ENCODE measurements at regions not wholly inside any gene's neighbourhood (a gene's known extent, or its start where the extent isn't known, plus 50 kb on each side); places are given as distances from the start of the nearest gene placed in this dataset.

DNA sequence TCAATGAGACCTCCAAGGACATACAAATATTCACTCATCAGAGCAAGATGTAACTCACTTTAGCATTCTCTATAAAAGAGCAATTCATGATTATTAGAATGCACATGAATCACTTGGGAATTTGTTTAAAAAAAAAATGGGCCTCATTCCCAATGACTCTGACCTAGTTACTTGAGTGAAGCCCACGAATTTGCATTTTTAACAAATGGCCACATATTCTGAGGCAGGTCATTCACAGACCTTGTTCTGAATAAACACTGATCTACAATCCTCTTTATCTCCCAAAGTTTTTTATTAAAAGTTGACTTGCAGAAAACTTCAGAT is 255.1 kb upstream of the VEGFC start:
- no peak for DNase-seq (ENCODE audit: low read depth in 2 of 2)

DNA sequence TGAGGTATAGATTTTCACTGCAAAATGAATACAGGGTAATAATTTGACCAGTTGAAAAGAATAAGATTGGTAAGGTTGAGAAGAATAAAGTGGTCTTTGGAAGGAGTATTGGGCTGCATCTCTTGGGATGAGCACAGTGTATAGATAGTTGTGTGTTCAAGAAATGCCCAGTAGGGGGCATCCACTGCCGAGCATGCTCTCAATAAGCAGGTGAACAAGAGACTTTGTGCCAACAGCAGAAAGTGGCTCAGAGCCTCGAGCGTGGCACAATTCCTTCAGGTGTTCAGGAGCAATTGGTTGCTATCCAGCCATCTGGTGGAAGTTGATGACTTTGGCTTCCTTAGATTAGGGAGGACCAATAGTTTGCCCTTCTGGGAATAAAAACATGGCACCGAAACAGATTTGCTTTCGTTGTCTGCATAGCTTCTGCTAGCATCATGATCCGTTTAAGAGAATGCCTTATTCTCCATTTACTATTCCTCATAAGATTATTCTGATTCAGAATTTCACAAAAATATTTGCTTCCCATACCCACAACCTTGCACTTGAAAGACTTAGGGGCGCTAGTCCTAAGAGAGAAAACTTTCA is 258.1 kb upstream of the NEIL3 start:
- no peak for DNase-seq (ENCODE audit: low read depth in 2 of 2)

GRCh38 chr4:177052211-177052934 is 257.3 kb upstream of the NEIL3 start:
- no peak for DNase-seq (ENCODE audit: low read depth in 2 of 2)

DNA sequence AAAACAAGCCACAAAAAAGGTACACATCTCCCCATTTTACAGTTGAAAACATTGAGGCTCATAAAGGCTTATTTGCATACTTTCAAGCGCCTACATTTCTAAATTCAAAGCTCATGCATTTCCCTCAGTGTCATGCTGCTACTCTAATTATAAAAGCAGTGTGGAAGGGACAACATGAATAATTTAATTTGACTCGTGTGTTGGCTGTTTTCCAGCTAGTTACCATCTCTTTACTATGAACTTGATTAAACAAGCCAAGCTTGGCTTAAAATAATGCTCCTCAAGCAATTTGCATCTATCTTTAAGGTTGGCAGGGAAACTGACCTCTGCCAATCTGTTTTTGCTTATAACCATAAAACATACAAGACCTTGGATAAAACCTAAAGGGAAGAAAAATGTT is 252.5 kb upstream of the NEIL3 start:
- no peak for DNase-seq (ENCODE audit: low read depth in 2 of 2)

DNA sequence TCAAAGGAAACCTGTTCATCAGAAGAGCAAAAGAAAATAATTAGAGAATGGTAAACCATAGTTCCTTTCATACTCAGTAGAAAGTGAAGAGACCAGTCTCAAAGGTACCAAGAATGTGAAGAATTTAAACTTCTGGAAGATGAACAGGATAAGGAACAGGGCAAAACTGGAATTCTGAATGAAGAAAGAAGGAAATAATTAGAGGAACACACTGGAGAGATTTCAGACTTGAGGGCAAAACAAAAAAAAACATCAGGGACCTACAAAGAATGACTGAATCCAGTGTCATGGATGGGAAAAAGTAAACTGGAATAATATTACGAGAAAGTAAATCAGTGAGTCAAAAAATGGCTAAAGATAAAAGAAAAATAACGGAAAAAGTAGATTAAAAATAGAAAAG is 245.6 kb upstream of the NEIL3 start:
- DNase-seq (ENCODE audit: low read depth in 2 of 2), result no peak

DNA sequence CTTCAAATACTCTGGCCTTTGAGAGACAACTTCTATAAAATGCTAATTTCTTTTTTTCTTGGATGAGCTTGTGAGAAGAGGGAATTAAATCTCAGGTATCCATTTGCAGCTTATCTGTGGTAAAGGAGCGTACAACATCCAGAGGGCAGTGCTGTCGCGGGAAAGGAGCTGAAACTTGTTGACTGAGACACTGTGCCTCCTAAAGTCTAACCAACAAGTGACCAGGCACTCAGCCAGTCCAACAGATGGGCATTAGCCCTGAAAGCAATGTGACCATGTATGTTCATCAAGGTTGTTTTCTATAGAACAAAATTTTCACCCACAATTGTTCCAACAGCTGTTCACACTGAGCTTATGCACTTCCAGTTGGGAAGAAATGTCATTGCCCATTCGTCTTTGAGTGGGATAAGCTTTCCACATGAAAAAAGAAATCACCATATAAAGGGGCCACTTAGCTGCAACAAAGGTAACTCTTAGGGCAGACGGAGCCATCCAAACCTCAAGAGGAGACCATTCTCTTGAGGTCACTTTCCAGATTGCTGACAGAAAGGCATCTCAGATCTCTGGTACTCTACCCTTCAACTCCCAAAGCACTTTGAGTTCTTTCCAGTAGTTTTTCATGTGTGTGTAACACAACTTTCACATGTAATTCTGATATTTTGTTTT is 244.8 kb upstream of the NEIL3 start:
- no peak for DNase-seq (ENCODE audit: low read depth in 2 of 2)

DNA sequence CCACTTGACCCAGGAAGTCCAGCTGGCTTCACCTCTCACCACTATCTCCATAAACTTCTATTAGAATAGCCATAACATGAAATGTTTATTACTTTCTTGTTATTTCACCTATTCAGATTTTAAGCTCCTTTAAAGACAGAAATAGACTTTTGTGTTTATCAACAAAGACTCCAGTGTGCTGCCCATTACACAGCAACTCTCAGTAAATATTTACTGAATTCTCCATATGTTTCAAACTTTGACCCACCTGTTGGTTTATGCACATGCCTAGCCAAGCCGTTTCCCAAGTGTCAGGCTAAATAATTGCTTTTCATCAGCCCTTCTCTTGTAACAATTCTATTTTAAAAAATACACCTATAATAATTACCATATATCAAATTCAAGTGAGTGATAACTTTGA is 242.9 kb upstream of the NEIL3 start:
- DNase-seq (ENCODE audit: low read depth in 2 of 2), result no peak

DNA sequence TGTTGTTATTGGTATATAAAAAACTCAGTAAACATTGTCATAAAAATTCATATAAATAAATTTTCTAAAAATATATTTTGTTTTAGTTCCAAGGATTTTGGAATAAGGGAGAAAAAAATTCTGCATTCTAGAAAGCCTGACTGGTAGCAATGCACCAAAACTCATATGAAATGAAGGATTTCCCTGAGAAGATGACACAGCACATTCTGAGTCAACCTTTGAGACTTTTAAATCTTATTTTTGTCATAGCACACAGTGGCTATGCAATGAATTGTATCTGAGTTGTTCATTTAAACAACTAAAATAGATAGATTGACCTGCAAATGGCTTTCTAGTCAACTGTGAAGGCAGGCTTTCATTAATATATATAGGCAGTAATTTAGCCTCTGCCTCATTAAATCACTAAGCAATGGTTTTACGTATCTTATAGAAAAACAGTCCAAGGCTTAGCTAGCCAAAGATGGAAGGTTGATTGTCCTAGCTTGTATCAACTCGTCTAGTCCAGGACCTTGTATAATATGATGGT is 239.1 kb upstream of the NEIL3 start:
- DNase-seq (ENCODE audit: low read depth in 2 of 2), result no peak

DNA sequence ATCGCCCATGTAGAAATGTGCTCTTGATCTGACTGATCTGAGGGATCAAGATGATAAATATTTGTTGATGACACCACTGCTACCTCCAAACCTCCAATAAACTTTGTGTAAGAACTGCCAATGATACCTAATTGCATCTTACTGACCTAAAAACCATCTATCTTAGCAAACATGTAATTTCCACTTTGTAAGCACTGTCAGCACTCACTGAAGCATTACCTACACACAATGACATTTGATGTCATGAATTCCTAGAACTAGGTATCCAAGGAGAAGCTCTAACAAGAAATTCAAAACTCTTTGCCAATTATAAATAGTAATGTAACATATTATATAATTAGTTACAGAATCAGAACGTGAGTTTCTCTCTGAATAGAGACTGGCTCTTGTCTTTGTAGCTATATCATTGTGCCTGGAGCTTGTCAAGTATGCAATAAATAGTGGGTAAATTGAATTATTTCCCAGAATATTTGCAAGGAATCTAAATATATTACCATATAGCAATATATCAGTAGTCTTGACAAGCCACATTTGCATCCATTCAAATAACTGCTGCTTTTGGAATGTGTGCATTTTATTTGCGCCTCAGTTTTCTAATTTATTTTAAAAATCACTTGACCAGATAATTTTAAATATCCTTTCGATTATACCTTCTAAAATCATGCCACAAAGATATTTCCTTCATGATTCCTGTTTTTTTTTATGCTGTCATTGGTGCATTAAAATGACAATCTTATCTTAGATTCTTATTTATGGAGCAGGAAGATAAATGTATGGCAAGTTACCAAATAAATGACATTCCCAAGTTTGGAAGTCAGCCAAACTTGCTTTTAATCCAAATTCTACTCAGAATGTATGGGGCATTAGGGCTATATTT is 232.3 kb upstream of the NEIL3 start:
- no peak for DNase-seq (ENCODE audit: low read depth in 2 of 2)

DNA sequence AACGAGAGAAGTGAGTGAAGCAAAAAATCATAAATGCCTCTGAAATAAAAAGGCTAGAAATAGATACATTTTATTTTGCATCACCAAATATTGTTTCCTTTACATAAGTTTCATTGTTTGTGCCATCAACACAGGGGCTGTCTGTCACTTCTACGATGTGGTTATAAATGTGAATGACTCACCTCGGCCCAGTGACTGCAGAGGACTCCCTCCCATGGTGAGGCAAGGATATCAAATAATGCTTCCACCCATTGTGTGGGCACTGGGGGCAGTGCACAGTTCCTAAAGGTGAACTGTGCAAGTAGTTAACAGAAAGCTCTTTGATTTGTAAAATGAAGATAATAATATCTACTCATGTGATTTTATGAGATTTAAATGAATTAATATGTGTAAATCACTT is 230.3 kb upstream of the NEIL3 start:
- DNase-seq (ENCODE audit: low read depth in 2 of 2), result no peak

- DNase-seq (ENCODE audit: low read depth in 2 of 2), result no peak
These were observed 229.3 kb upstream of the NEIL3 start for GRCh38 chr4:177080388-177080787.

DNA sequence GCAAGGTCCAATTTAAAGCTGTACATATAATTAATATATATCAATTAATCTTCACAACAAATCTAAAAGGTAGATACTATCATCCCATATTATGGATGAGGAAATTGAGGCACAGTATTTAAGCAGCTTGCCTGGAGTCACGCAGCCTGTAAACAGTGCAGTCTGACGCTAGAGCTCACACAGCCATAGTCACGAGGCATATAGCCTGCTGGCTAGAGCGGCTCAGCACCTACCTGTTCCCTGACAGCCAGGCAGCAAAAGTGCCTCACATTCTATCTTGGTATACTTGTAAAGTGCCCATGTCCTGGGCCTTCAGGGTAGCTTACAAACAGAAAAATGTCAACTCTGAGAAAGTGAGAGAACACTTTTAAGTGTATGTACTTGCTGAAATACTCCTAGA is 222.6 kb upstream of the NEIL3 start:
- DNase-seq (ENCODE audit: low read depth in 2 of 2), result no peak

DNA sequence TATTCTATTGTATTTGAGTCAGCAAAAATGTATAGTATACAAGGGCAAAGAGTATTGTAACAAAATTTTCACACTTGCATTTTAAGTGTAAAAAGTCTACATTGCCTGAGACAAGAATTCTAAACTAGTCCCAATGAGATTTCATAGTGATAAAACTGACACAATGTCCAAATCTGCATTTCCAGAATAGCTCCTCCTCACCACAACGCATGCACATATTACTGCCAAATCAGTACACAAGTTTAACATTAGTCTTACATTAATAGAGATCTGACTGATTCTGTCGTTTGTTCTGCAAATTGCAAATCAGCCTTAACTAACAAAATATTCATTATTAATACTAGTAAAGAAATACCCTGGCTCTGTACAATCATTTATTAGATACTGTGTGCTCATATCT is 222.2 kb upstream of the NEIL3 start:
- no peak for DNase-seq (ENCODE audit: low read depth in 2 of 2)

DNA sequence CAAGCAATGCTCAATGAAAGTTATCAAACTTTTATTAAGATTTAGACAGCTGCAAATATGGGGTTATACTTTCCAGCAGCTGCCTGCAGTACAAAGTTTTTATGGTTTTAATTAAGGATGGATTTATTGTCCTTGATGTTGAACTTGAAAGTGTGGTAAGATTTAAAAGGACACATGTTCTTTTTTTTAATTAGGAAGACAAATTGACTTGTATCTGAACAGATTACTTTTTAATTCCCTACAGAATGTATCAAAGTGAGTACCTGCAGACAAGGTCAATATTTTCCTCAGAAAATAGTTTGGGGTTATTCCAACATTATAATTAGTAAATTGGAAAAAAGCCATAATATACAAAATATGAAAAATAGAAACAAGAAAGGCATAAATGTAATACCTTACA is 218.2 kb upstream of the NEIL3 start:
- DNase-seq (ENCODE audit: low read depth in 2 of 2), result no peak

- no peak for DNase-seq (ENCODE audit: low read depth in 2 of 2)
These were observed 216.9 kb upstream of the NEIL3 start for GRCh38 chr4:177092807-177093206.

GRCh38 chr4:177093964-177094363 is 215.7 kb upstream of the NEIL3 start:
- DNase-seq (ENCODE audit: low read depth in 2 of 2), result no peak

DNA sequence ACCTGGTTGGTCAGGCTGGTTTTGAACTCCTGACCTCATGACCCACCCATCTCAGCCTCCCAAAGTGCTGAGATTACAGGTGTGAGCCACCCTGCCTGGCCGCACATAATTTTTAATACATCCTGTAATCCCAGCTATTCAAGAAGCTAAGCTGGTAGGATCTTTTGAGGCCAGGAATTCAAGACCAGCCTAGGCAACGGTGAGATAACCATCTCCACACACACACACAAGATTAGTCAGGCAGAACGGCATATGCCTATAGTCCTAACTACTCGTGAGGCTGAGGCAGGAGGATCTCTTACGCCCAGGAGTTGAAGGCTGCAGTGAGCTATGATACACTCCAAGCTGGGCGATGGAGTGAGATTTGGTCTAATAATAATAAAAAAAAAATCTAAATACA is 212.4 kb upstream of the NEIL3 start:
- no peak for DNase-seq (ENCODE audit: low read depth in 2 of 2)

- no peak for DNase-seq (ENCODE audit: low read depth in 2 of 2)
These were observed 210.5 kb upstream of the NEIL3 start for GRCh38 chr4:177099211-177099610.

GRCh38 chr4:177100307-177100706 is 209.4 kb upstream of the NEIL3 start:
- no peak for DNase-seq (ENCODE audit: low read depth in 2 of 2)

- DNase-seq (ENCODE audit: low read depth in 2 of 2), result no peak
These were observed 206.1 kb upstream of the NEIL3 start for GRCh38 chr4:177103619-177104018.

DNA sequence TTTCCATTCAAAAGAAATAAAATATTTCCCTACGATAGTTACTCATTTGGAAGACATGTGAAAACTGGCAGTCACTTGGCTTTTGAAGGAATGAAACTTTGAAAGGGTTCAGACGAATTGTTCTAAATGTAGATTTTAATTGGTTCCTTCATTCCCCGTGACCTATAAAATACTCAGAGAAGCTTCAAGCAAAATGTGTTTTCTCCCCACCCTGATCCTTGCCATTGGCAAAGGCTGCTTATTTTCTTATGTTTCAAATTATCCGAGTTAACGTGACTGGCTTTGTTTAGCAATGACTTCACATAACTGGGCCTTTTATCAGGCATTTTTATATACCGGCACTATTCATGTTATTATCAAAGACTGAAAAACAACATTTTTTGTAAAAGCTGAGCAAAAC is 204.1 kb upstream of the NEIL3 start:
- DNase-seq (ENCODE audit: low read depth in 2 of 2), result no peak

GRCh38 chr4:177107288-177107921 is 202.3 kb upstream of the NEIL3 start:
- no peak for DNase-seq (ENCODE audit: low read depth in 2 of 2)

All from stimulated activated CD4-positive, alpha-beta T cell treated with anti-CD3 and anti-CD28 coated beads, Interleukin-12 subunit alpha, Interleukin-12 subunit beta, amount 100 ng/mL, for 24 hours (primary cell).